T-helper 2 cell treated with Interferon-gamma antibody and Interleukin-4, amounts not matched to agents 100 ng/mL and 5 ng/mL, for 36 hours (primary cell): ENCODE measurements at regions not wholly inside any gene's neighbourhood (a gene's known extent, or its start where the extent isn't known, plus 50 kb on each side); places are given as distances from the start of the nearest gene placed in this dataset.
"Not testable (repeated sequence)": the region's sequence is repeated elsewhere in the genome, so short reads cannot be mapped to it uniquely, and the experiment has no call there.

ENCODE experiments used
- intact Hi-C: fragments of 100-400 bp; cut with micrococcal nuclease; formaldehyde crosslinking; loops from one replicate; pipeline ENCODE4 v1.15.1; 2023

DNA sequence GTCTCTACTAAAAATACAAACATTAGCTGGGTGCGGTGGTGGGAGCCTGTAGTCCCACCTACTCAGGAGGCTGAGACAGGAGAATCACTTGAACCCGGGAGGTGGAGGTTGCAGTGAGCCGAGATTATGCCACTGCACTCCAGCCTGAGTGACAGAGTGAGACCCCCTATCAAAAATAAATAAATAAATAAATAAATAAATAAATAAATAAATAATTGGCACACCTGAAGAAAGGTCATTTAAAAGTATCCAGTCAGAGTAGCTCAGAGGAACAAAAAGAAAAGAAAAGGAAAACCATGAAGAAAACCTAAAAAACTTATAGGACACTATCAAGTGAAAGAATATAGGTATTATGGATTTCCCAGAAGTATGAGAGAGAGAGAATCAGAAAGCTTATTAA is 330.1 kb upstream of the AR start:
- intact Hi-C loops, result not testable (repeated sequence)

DNA sequence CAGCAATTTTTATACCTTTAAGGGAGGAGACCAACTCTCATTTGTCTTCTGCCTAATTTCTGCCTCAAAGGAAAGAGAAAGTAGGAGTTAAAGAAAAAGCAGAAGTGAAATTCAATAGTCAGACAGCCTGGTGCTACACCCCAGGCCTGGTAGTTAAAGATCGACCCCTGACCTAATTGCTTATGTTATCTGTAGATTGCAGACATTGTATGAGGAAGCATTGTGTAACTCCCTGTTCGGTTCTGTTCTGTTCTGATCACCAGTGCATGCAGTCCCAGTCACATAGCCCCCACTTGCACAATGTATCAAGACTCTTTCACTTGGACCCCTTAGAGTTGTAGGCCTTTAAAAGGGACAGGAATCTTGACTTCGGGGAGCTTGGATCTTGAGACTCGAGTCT is 335.9 kb upstream of the AR start:
- intact Hi-C loops, result no loop called here

DNA sequence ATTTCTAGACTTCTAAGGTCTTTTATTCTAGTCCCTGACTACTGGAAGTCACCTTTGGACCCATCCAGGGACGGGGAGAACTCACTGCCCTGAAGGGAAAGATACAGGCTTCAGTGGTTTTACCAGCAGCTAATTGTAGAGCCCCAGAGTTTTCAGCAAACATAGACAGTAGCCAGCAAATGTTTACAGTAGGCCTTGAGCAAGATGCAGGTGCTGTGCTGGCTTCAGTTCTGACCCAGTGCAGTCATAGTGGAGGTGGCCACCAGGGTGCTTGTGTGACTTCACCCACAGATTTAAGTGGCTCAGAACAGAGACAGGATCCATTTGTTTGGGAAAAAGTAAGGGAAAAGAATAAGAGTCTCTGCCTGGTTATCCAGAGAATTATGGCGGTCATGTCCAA is 384.4 kb upstream of the AR start:
- intact Hi-C loops, result no loop called here

DNA sequence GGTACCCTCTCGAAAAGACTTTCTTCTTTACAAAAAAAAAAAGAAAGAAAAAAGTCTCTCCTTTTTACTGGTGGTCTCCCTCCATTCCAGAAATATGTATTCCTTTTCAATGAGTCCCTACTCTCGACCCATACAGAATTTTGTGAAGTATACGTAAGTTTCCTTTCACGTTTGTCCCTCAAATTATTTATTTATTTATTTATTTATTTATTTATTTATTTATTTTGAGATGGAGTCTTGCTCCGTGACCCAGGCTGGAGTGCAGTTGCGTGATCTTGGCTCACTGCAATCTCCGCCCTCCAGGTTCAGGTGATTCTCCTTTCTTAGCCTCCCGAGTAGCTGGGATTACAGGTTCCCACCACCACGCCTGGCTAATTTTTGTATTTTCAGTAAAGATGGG is 429.2 kb upstream of the AR start:
- intact Hi-C loops, result no loop called here

DNA sequence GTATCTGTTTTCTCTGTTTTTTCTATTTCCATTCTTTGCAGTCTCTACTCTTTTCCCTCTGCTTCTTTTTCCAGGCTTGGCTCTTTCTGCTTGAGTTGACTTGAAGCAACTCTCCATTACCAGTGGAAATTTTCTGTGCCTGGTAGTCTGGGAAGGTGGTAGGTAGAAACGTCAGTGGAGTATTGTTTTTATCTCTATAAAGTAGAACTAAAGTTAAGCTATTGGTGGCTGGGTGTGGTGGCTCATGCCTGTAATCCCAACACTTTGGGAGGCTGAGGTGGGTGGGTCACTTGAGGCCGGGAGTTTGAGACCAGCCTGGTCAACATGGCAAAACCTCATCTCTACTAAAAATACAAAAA is 438.1 kb upstream of the AR start:
- intact Hi-C loops, result no loop called here

DNA sequence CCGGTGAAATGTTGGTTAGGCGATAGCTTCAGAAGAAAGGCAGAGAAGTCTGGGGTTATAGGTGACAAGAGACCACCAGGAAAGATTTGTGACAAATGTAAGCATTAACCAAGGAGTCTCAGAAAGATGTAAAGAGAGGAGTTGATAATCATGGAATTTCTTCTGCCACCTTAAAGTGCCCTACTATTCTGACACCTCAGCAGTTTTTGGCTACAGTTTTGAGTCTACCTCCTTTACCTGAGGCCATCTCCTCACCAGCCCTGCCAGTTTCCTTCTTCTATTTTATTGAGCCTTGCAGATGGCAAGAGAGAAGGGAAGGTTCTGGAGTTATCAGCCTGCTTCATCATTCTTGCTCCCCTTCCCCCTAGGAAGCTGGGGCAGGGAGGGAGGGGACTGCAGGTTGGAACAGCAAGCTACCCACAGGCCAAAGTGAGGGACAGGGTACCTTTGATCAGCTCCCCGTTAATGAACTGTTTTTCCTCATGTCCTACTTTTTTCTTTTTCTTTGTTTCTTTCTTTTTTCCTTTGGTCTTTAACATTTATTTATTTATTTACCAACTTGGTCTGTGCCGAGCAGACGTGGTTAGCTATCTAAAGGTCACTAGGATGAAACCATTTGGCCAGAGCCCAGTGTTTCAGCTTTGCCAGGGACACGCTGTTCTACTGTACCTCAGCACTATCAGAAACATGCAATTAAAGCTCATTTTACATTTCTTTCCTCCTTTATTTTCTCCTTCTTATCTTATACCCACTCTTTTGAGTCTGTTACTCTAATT is 438.7 kb upstream of the AR start:
- intact Hi-C loops, result no loop called here

DNA sequence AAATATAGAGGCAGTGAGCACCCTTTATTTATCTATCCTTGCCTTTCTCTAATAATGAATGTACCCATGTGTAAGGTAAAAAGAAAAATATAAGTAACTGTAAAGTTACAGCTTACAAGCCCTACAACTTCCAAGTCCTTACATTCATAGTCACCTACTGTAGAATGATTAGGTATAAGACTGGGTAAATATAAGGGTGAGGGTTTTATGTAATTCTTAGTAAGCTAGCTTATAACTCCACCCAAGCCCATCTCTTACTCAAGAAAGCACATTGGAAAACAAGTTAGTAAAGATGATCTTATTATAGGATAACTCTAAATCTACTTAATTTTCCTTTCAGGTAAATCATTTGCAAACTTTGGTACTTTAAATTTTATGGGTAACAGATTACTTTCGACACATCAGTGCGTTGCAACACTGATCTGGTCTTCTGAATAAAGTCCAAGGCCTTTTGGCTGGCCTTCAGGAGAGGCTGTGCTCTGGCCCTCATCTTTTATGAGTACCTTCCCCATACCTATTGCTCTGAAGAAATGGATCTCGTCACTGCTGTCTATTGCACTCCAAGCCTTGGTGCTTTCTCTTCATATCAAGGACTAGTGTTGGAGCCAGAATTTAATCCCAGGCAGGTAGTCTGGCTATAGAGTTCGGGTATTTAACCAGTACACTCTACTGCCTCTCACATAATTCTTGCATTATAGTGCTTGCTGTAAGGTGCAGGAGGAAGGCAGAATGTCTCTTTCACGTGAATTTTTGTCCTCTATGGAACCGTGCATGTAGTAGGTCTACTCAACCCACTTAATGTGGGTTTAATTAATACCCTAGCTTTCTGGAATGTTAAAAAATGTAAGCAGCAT is 443.6 kb upstream of the AR start:
- intact Hi-C loops, result no loop called here

DNA sequence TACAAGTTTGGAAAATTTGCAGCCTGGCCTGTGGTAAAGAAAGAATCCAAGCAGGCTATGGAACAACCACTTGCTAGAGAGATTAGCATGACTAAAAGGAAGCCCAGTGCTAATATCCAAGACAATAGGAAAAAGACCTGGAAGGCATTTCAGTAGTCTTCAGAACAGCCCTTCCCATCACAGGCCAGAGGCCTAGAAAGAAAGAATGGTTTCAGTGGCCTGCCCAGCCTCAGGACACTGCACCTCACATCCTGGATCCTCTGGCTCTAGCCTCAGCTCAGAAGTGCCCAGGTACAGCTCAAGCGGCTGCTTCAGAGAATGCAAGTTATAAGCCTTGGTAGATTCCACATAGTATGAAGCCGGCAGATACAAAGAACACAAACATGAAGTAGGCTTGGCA is 449.8 kb upstream of the AR start:
- intact Hi-C loops, result no loop called here

DNA sequence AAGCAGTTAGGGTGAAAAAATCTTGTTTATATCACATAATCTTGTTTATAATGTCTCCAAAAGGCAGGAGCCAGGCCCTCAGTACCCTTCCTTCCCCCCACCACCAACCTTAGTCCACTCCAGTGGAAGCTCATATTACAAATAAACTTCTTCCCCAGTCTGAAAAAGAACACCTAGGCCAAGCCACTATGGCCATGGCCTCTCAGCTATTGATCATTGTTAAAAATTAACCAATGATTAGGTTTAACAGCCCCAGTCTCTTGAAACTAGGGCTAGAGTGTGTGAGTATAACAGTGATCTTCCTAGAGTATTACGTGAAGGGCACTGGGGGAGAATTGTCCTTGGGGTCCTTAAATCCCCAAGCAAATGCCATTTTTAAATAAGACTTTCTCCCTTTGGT is 411.9 kb upstream of the EDA2R start:
- intact Hi-C loops, result no loop called here

DNA sequence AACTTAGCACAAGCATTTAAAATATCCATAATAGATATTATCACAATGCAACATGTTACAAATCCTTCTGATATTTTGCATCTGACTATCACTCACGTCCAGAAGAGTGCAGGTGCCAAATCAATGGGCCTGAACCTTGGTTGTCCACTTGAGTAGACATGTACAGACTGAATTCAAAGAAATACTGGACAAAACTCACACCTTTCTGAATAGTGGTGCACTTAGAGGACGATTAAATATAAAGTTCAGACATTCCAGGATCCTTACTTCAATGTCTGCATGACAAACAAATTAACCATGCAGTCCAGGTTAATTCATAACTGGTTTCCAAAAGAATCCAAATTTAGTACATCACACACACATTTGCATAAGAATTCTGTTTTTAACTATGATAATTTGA is 406.0 kb upstream of the EDA2R start:
- intact Hi-C loops, result no loop called here

DNA sequence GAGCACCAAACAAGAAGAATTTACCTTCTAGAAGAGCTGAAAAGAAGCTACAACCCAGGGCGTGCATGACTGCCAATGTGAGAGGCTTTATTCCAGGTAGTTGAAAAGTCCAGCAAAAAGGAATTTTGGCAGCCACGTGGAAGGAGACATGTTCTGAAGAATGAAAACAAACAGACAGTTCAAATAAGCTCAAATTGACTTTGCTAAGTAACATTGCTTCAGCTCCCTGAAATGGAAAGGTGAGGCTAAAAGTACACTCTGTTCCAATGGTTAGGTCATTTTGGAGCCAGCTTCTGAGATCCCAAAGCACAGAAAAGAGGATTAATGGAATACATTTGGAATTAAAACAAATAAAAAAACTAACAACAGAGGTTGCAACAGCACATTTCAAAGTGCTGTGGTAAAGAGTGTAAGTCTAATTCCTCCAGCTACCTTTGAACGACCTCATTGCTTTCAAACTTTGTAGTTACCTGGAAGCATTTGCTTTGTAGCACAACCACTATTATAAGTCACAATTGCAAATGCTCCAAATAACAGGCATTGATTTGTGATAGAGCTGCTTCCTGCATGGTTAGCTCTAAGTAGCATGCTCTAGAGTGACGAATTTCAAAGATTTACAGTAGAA is 405.3 kb upstream of the EDA2R start:
- intact Hi-C loops, result no loop called here

DNA sequence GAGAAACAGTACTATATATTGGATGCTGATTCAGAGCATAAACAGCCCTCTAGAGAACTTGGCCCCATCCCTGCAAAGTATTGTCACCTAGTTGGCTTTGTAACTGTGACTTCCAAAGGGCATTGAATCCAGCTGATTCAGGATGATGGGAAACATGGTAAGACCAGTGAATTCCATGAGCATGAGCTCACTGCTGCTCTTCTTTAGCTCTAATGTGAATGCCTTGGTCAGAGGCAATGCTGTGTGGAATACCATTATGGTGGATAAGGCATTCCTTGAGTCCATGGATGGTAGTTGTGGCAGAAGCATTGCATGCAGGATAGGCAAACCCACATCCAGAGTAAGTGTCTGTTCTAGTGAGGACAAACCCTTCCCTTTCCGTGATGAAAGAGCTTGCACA is 365.6 kb upstream of the EDA2R start:
- intact Hi-C loops, result no loop called here

DNA sequence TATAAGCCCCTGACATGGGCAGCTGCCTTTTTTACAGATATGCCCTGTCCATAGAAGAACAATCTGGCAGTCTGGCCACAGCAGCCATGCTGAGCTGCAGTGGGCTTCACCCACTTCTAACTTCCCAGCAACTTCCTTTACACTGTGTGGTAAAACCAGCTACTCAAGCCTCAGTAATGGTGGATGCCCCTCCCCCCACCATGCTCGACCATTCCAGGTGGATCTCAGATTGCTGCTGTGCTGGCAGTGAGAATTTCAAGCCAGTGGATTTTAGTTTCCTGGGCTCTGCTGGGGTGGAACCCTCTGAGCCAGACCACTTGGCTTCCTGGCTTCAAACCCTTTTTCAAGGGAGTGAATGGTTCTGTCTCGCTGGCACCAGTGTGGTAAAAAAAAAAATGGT is 355.9 kb upstream of the EDA2R start:
- intact Hi-C loops, result no loop called here

DNA sequence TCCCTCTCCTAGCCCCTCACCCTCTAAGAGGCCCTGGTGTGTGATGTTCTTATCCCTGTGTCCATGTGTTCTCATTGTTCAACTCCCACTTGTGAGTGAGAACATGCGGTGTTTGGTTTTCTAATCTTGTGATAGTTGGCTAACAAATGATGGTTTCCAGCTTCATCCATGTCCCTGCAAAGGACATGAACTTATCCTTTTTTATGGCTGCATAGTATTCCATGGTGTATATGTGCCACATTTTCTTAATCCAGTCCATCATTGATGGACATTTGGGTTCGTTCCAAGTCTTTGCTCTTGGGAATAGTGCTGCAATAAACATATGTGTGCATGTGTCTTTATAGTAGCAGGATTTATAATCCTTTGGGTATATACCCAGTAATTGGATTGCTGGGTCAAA is 353.2 kb upstream of the EDA2R start:
- intact Hi-C loops, result not testable (repeated sequence)

DNA sequence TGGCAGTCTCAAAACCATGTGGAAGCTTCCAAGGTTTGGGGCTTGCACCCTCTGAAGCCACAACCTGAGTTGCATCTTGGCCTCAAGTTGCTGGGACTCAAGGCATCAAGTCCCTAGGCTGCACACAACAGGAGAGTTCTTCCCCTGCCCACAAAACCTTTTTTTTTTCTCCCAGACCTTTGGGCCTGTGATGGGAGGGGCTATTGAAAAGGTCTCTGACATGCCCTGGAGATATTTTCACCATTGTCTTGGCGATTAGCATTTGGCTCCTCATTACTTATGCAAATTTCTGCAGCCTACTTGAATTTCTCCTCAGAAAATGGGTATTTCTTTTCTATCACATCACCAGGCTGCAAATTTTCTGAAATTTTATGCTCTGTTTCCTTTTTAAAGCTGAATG is 349.5 kb upstream of the EDA2R start:
- intact Hi-C loops, result no loop called here

DNA sequence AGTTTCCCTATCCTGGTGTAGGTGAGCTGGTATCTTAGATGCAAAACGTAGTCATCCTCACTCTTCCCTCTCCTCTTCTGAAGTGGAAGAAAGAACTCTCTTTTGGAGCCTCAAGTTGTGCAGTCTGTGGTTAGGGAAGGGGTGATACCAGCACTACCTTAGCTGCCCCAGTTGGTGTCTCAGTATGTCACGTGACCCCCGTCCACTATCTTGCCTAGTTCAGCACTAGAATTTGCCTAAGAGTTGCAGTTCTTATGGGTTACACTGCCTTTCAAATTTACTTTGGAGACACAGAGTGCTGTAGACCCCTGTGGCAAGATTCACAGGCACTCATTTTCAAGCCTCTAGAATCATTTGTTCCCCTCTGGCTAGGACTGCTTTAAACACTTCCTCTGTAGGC is 322.8 kb upstream of the EDA2R start:
- intact Hi-C loops, result no loop called here

DNA sequence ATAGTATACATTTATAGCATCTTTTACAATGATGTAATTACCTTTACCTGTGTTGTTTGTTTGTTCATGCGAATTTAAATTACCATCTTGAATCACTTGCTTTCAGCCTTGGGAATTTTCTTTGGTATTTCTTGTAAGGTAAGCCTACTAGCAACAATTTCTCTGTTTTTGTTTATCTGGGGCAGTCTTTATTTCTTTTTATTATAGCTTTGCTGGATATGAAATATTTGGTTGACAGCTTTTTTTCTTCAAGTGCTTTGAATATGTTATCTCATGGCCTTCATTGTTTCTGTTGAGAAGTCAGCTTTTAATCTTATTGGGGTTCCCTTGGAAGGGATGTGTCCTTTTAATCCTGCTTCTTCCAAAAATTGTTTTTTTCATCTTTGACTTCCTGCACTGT is 292.8 kb upstream of the EDA2R start:
- intact Hi-C loops, result no loop called here

DNA sequence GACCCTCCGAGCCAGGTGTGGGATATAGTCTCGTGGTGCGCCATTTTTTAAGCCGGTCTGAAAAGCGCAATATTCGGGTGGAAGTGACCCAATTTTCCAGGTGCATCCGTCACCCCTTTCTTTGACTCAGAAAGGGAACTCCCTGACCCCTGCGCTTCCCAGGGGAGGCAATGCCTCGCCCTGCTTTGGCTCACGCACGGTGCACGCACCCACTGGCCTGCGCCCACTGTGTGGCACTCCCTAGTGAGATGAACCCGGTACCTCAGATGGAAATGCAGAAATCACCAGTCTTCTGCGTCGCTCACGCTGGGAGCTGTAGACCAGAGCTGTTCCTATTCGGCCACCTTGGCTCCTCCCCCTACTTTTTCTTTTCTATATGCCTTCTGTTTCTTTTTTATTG is 291.6 kb upstream of the EDA2R start:
- intact Hi-C loops, result not testable (repeated sequence)

DNA sequence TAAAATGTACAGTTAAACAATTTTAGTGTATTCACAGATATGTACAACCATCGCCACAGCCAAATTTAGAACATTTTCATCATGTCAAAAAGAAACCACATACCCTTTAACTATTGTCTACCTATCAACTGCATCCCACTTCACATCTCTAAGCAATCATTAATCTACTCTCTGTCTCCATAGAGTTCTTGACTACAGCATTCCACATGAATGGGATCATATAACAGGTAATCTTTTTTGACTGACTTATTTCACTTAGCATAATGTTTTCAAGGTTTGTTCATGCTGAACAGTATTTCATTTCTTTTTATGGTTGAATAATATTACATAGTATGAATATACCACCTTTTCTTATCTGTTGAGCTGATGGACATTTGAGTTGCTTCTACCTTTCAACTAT is 281.4 kb upstream of the EDA2R start:
- intact Hi-C loops, result no loop called here

DNA sequence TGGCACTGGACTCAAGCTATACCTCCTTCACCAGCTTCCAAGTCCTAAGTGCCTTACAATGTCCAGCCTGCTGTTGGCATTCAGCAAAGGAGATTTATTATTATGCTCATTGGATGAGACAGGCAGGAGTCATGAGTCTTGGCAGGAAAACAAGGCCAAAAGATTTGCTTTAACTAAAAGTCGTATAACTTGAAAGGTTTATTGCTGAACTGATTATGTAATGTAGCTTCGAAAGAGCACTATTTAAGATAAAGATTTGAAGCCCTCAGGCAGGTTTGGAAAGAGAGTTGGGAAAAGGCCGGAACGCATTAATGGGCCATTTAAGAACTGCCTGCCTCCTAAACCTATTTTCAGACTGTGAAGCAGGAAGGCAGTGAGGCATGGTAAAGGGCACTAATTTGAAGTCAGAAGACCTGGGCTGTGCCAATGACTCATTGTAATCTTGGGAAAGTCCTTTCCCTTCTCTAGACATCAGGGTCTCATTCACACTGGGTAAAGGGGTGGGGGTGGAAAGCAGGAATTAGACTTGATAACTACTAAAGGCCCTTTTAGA is 280.5 kb upstream of the EDA2R start:
- intact Hi-C loops, result no loop called here

DNA sequence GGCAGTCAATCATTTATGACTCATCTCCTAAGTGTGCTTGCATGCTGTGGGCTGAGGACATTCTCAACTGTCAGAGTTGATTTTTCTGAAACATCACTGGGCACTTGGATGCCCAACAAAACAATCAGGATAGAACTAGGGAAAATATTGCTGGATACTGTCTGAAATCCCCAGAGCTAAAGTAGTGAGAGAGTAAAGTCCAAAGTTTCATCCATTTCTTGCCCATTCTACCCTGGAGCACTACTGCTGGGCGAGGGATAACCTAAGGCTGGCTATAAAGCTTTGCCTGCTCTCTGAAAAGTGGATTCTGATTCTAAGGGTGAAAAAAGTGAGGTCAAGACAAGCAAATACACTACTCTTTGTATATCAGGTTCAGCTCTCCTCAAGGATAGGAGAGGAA is 279.6 kb upstream of the EDA2R start:
- intact Hi-C loops, result no loop called here

DNA sequence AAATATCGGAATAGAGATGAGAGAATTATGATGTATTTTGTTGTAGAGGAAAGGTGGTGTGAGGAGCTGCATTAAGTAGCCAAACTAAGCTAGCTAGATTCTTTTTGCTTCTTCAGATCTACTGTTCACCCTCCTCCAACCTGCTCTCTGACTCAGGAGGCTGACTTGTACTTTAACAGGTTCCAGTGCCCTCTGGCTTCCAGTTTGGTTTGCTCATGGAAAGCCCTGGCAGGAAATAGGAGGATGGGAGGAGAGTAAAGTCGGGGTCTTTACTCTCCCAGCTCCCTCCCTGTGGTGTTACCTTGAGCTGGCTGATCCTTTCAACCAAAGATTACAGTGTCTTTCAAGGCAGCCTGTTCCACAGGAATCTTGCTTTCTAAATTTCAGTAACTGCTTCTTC is 277.0 kb upstream of the EDA2R start:
- intact Hi-C loops, result no loop called here
